HG03558 (cell line): ENCODE measurements at regions not wholly inside any gene's neighbourhood (a gene's known extent, or its start where the extent isn't known, plus 50 kb on each side); places are given as distances from the start of the nearest gene placed in this dataset.
"Not testable (repeated sequence)": the region's sequence is repeated elsewhere in the genome, so short reads cannot be mapped to it uniquely, and the experiment has no call there.

ENCODE experiments used
- ATAC-seq: cut with Tn5 transposase; IDR thresholded peaks from one replicate; pipeline ENCODE4 v1.9.1; 2021; ENCODE audit warnings: moderate number of reproducible peaks; ENCODE audit not compliant: unreplicated experiment; ENCODE audit errors: extremely low read depth

DNA sequence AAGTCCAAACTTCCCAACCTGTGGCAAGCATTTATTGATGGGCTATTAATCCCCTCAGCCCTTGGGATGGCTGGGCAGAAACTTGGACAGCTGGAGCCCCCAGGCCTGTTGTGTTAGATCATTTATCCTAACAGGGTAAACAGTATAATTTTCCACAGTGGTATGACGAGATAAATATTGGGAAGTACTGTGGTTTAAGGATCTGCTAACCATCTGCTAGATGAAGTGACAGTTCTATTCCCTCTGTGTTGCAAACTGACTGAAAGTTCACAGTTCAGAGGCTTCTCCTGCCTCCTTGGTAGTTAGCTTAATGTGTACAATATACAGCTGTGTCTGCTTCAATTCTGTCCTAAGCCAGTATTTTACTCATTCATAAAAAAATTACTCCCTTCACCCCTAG is 127.5 kb upstream of the CHODL start:
- ATAC-seq = no peak

DNA sequence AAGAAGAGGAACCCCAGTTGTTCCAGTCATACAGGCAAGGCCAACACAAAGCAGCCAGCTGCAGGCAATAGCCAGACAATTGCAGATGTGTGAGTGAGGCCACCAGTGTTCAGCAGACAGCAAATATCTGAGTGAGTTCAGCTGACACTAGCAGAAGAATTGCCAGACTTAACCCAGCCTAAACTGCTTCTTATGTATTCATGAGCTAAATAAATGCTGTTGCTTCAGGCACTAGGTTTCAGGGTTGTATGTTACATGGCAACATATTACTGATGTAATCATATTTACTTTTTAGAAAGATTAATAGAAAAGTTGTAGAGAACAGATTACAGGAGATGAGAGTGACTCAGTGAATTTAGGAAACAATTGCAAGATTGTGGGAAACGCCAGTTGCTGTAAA is 129.8 kb upstream of the CHODL start:
- no peak for ATAC-seq

DNA sequence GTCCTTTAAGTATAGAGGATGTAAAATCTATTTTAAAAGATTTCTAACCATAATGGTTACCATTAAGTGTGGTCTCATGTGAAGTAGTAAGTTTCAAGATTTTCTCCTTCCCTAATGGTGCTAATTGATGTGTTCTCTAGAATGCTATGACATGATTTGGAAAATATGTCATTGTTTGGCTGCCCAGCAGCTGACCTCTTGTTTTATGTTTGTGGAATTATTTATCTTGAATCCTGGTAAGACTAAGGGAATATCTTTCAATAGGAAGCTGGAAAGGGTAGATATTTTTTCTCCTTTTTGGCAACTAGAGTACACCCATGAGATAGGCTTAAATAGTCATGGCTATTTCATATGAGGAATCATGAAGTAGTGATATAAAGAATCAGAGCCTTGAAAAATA is 139.8 kb upstream of the CHODL start:
- no peak for ATAC-seq

DNA sequence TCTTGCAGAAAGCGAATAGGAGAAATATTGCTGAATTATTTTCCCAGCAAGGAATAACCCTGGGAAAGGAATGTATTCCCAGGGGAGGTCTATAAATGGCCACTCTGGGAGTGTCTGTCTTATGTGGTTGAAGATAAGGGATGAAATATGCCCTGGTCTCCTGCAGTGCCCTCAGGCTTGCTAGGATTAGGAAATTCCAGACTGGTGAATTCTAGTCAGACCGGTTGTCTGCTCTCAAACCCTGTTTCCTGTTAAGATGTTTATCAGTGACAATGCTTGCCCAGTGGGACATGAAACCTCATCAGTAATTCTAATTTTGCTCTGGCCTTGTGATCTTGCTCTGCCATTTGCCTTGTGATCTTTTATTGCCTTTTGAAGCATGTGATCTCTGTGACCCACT is 148.2 kb upstream of the CHODL start:
- not testable (repeated sequence) for ATAC-seq

DNA sequence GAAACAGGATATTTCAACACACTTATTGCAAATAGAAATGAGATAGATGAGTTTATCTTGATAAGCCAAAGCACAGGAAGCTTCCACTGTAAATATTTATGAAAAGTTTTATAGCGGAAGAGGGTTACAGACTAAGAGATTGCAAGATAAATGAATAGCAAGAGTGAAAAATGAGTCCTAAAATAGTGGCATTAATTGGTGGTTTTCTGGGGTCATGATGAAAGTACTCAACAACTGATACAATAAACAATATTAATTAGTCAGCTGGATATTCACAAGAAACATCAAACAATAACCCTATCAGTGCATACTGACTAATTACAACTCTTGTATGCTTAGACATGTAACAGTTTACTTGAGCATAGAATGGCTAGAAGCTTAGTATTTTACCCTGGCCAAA is 154.8 kb upstream of the CHODL start:
- ATAC-seq = no peak

DNA sequence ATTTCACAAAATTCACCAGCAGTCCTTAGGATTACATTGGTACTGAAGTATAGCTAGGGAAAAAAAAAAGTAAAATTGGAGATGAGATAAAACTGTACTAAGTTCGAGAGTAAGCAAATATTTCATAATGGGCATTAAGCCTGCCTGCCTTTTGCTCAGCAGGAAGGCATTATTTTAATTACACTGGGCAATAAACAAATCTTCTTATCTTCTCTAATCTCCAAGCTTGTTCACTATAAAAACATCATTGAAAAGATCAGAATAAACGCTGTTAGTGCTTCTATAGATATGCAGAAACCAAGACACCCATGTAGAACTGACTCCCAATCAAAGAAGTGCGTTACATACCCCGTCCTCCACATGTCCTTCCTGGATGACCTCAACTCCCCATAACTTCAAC is 174.2 kb upstream of the CHODL start:
- no peak for ATAC-seq

DNA sequence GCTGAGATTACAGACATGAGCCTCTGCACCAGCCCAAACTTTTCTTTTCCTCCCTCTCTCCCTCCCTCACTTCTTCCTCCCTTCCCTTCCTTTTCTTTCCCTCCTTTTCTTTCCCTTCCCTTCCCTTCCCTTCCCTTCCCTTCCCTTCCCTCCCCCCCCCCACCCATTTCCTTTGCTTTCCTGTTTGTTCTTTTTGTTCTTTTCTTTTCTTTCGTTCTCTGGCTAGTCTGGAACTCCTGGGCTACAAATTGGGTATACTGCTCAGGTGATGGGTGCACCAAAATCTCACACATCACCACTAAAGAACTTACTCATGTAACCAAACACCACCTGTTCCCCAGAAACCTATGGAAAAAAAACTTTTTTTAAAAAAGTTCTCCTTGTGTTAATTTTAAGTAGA is 174.8 kb upstream of the CHODL start:
- ATAC-seq = no peak

DNA sequence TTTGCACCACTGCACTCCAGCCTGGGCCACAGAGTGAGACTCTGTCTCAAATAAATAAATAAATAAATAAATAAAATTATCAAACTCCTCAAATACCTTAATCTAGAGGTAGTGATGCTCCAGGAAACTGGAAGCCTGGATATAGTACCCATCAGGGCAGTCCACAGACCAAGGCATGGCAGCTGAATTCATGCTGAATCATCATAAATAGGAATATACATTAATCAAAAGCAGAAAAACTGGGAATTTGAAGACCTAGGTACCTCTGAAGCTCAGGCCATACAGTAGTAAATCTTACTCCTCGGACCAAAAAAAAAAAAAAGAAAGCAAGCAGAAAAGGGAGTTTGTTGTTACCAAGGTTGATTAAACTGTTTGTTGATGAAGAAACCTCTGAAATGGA is 184.2 kb upstream of the CHODL start:
- no peak for ATAC-seq

DNA sequence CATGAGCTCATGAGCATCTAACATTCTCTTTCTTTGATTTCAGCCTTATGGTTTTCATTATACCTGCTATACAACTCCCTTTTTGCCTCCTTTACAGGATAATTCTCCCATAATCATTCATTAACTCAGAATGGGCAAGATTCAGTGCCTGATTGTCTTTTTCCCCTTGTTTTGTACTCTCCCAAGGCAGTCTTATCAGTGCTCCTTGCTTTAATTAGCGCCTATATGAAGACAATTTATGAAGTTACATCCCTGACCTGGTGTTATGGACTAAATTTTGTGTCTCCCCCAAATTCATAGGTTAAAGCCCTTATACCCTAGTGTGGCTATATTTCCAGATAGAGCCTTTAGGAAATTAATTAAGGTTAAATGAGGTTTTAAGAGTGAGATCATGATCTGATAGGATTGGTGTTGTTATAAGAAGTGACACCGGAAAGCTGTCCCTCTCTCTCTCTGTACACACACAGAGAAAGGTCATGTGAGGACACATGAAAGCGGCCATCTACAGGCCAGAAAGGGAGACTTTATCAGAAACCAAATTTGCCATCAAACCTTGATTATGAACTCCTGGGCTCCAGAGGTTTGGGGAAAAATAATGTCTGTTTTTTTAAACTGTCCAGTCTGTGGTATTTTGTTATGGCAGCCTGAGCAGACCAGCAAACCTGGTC is 185.8 kb upstream of the CHODL start:
- no peak for ATAC-seq

DNA sequence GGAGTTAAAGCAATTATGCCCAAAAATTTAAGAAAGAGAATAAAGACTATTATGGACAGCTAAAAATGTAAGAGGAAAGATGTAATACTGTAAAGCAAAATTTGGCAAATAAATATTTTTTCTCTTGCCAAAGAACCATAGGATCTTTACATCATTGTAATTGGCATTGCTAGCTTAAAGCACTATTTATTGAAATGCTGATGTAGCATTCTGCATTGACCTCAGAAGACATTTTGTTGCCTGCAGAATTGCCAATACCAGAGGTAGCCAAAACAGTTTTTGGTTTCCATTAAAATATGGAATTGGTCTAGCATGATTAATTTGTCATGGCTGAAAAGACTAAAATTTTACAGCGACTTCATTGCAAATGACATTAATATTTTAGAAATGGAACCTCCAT is 191.5 kb upstream of the CHODL start:
- no peak for ATAC-seq

DNA sequence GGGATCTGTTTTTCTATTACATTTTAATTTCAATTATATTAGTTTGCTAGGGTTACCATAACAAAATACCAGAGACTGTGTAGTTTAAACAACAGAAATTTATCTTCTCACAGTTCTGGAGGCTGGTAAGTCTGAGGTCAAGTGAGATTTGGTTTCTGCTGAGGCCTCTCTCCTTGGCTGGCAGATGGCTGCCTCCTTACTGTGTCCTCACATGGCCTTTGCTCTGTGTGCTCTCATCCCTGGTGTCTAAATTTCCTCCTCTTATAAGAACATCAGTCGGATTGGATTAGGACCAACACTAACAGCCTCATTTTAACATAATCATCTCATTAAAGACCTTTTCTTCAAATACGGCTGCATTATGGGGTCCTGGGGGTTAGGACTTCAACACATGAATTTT is 195.2 kb upstream of the CHODL start:
- no peak for ATAC-seq

DNA sequence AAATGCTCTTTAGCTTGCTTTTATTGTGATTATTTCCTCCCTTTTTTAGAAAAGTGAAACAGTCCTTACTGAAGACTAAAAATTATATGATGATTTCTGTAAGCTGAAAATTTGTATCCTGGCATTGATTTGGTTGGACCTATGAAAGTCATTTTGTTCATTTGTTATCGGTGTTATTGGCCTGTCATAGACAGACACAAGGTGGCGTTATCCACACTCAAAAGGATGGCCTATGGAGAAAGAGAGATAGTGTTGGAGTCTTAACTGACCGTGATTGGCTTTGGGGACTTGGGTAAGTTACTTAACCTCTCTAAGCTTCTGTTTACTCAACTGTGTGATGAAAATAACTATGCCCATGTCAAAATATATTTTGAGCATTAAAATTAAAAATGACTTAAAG is 203.6 kb upstream of the CHODL start:
- no peak for ATAC-seq

DNA sequence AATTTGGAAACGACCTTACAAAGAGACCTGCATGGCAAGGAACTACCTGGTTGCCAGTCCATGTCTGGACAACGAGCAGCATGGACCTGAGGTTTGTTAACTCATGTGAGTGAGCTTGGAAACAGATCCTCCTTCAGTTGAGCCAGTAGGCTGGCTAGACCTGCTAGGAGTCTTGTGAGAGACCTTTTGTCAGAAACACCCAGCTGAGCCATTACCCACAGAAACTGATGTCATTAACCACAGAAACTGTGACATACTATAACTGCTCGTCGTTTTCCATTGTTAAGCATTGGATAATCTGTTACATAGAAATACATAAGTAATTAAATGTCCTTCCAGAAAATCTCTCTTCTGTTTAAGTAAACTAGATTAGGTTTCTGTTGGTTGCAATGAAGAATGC is 211.1 kb upstream of the C21orf91 start:
- ATAC-seq = no peak

DNA sequence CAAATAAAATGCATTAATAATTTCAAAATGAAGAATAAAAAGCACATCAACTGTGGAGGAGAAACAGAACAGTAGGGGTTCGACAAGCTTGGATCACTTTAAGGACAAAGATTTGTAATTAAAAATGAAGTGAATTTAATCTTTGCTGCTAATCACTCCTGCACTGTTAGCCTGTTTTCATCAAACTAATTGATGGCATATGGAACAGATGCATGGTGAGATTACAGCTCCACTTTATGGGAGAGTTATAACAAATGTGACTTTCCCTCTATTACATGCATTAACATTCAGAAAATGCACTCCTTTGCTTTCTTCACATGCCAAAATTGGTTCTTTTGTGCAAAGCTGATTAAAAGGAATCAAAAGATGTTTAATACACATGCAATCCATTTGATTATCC is 207.2 kb upstream of the C21orf91 start:
- no peak for ATAC-seq

DNA sequence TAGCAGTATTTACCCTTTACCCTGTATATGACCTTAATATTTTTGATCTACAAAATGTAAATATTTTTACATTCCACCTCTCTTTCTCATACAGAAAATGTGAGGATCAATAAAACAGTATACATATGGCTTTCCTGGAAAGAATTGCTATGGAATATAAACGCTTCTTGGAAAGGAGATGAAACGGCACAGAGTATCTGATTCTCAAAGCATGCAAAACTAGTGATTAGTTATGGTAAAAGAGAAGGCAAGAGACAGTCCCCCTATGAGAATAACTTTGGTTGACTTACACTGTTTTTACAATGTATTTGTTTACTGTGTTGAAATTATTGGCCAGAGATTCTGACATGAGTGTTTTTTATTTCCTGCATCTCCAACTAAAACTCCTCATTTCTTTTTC is 204.6 kb upstream of the C21orf91 start:
- ATAC-seq = no peak

DNA sequence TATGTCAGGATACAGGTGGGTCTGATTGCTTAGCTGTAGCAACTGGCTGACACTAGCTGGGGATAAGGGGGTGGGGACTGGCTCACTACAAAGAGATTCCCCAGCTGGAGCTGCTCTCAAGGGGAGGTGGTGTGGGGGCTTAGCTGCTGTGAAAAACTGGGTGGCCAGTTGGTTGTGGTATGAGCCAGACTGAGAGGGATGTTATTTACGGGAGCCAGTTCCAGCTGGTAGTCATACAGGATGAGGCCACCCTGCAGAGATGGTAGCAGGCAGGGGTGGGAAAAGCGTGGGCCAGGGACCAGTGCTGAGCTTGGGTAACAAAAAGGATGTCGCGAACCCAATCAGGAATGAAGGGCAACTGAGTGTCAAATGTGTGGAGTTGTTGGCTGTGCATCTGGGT is 204.0 kb upstream of the C21orf91 start:
- ATAC-seq = no peak

DNA sequence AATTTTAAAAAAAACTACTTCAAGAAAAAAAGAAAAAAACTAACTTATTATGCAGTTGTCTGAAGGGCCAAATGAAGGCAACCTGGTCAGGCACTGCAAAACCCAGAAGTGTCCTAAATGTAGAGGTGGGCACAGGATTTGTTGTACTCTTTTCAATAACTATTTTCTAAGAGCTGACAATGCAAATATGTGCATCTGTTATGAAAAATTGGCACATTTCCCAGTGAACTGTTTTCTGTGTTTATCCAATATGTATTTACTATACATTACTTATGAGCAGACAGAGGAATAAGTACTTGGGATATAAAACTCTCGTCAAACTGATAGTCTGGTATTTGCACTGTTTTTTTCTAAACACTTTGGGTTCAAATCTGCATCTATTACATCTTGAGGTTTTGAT is 188.0 kb upstream of the C21orf91 start:
- no peak for ATAC-seq

DNA sequence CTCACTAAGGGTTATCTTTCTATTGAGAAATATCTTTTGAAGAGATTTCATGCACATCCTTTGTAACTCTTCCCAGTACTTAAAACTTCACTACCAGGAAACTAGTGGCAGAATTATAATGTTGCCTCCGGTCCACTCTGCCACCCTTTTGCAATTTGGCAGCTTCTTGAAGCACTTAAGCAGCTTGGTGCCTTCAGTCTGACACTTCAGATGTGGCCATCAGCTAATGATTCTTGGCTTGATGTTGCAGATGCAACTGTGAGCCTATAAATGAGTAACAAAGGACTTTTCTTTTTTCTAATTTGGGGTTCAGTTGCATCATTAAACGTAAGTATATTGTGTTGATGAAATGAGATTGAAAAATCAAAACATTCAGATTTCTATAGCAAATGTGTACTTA is 187.5 kb upstream of the C21orf91 start:
- no peak for ATAC-seq

DNA sequence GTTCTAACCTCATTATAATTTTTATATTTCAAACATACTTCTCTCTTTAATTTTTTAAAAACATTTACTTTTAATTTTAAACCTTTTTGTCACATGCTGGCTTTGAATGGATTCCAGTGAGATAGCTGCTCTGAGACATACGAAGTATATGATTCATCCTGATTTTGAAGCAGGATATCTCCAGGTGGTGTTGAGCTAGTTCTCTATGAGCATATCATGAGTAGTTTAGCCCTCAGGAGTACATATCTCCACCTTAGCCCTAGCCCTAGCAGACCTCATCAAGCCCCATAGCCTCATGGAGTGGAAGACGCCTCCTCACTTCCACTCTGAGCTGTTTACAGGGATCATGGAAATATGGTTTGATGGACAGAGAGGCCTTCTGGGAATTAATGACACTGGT is 183.2 kb upstream of the C21orf91 start:
- no peak for ATAC-seq

DNA sequence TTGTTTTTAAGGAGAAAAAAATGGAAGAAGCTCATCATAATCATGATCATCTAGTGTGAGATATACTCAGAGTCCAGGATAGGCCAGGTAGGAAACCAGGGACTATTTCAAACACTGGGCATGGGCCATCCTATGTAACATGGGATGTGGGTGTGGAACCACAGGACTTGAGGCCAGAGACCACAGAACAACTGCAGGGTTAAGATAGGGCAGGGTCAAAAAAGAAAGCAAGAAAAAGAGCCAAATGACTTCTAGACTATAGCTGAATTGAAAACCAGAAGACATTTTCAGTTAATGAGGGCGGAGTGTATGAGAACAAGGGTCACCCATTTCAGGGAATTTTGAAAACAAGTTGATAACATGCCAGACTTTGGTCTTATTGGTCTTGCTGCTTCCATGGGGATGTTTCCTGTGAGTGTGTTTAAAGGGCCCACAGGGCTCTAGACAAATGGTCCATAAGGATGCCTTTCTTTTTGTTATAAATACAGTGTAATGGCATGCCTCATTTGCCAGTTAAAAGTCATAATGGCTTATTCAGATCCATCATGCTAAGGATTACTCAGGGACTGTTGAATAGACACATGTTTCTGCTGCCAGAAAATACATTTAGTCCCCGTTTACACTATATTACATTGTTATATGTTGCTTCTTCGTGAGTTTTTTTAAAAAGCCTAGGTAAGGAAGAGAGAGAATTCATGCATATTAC is 182.0 kb upstream of the C21orf91 start:
- no peak for ATAC-seq

DNA sequence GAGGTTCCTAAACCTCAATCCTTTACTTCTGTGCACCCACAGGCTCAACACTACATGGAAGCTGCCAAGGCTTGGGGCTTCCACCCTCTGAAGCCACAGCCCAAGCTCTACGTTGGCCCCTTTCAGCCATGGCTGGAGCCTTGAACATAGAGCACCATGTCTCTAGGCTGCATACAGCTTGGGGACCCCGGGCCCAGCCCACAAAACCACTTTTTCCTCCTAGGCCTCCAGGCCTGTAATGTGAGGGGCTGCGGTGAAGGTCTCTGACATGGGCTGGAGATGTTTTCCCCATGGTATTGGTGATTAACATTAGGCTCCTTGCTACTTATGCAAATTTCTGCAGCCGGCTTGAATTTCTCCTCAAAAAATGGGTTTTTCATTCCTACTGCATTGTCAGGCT is 179.4 kb upstream of the C21orf91 start:
- ATAC-seq = not testable (repeated sequence)

DNA sequence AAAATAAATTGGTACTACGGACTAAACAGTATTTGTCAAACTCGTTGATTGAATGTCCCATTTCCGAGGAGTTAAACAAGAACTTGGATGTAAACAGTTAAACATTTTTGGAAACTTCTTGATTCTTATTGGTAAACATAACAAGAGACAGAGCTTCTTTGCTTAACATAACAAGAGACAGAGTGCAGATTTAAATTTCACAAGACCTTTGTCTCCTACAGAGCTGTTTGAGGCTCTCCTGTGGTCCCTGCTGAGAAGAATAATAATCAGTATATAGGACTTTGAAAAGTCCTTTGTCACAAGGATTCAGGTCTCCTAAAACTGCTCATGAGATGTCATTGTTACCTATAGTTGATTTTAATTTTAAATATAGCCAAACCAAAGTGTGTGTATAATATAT is 170.6 kb upstream of the C21orf91 start:
- ATAC-seq = no peak
